ENCODE measurements at regions not wholly inside any gene's neighbourhood (a gene's known extent, or its start where the extent isn't known, plus 50 kb on each side); places are given as distances from the start of the nearest gene placed in this dataset.

GRCh38 chrX:150212672-150213480 lies 150.2 kb upstream of the MAMLD1 start (continued):
- TF ChIP-seq E2F8 (IDR thresholded peaks at IDR 0.05; ENCODE audit: low read depth, partially characterized antibody) (no peak), NR2C1 (IDR thresholded peaks at IDR 0.05) (no peak), NR2C1 (tag; IDR thresholded peaks at IDR 0.05) (no peak), NCOA1 (IDR thresholded peaks at IDR 0.05; ENCODE audit: low read depth) (no peak), ZNF695 (CRISPR knock-in tag; IDR thresholded peaks at IDR 0.05) (no peak), FOXO4 (CRISPR knock-in tag; IDR thresholded peaks at IDR 0.05) (no peak), ZC3H11A (IDR thresholded peaks at IDR 0.05; ENCODE audit: low read depth, low read length) (no peak)

Data from K562 (cell line).